ENCODE measurements at regions not wholly inside any gene's neighbourhood (a gene's known extent, or its start where the extent isn't known, plus 50 kb on each side); places are given as distances from the start of the nearest gene placed in this dataset.

DNA sequence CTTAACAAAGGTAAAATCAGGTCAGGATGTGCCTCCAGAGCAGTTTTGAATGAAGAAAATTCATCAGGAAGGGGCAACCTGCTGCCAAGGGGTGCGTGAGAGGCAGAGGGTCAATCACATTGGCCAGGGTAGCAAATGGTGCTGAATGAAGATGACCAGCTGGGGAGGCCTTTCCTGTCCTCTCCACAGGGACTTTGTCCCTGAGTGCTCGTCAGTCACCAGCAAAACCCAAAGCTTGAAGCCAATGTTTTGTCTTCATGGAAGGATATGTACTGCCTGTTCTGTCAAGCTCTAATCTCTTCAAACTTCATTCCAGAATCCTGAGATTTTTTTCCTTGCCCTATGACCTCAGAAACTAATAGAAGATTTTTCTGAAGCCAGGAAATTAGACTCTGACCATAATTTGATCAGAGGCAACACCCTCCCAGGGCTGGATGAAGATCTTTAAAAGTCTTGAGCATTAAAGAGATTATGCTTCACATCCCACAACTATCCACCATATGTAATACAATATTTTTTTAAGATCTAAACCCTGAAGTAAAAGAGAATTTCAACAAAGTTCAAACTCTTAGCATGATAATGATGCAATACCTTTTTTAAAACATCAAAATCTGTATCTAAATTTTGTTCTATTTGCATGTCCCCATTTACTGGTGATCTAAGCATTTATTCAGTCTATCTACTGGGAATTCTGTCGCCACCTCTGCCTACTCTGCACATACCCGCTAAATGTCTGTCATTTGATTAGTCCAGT, 243.0 kb downstream of the SNX13 start:
- DNase-seq (ENCODE audit: extremely low read depth in 1 of 11, low read depth in 9 of 11, low spot score in 4 of 11) = no peak

DNA sequence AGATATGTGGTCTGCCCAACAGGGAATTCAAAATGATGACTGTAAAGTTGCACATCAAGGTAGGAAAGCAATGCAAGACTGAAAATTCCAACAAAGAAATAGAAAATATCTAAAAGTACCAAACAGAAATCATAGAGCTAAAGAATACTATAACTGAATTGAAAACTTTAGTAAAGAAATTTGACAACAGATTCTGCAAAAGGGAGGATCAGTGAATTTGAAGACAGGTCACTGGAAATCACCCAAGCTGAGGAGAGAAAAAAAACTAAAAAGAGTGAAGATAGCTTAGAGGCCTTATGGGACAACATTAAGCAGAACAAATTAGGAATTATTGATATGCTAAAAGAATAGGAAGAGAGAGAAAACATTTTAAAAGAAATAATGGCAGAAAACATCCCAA, 240.6 kb downstream of the SNX13 start:
- DNase-seq (ENCODE audit: extremely low read depth in 1 of 11, low read depth in 9 of 11, low spot score in 4 of 11) = no peak

DNA sequence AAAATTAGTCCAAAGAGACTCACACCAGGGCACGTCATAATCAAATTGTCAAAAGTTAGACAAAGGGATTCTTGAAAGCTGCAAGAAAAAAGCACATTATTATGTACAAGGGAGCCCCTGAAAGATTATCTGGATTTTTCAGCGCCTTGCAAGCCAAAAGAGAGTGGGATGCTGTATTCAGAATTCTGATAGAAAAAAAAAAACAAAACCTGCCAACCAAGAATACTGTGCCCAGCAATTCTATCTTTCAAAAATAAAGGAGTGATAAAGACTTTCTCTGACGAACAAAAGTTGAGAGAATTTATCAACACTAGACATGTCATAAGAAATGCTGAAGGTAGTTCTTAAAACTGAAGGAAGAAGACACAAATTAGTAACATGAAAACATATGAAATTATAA, 240.2 kb downstream of the SNX13 start:
- DNase-seq (ENCODE audit: extremely low read depth in 1 of 11, low read depth in 9 of 11, low spot score in 4 of 11) = no peak

DNA sequence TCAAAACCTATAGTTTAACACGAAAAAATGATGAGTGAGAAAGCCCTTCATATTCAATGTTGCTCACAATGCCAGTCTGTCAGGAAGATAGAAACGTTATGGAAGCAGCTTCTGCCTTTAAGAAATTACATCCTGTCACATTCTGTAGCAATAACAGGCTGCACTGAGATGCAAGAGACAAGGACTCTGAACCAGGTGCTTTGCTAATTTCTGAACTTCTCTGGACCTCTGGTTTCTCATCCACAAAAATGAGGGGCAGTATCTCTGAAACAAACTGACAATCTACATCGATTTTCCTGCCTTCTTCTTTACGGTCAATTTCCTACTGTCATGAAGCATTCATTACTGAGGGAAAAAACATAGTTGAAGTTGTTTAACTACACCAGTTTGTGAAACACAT, 234.0 kb downstream of the SNX13 start:
- DNase-seq (ENCODE audit: extremely low read depth in 1 of 11, low read depth in 9 of 11, low spot score in 4 of 11) = no peak

- DNase-seq (ENCODE audit: extremely low read depth in 1 of 11, low read depth in 9 of 11, low spot score in 4 of 11) = peak; percentile 21 to 61 (median 40)
Observed at GRCh38 chr7:17706734-17707133, 233.6 kb downstream of the SNX13 start.

- no peak for DNase-seq (ENCODE audit: extremely low read depth in 1 of 11, low read depth in 9 of 11, low spot score in 4 of 11)
Observed at GRCh38 chr7:17709127-17709526, 231.2 kb downstream of the SNX13 start.

- no peak for DNase-seq (ENCODE audit: extremely low read depth in 1 of 11, low read depth in 9 of 11, low spot score in 4 of 11)
Observed at GRCh38 chr7:17709599-17709998, 230.7 kb downstream of the SNX13 start.

DNA sequence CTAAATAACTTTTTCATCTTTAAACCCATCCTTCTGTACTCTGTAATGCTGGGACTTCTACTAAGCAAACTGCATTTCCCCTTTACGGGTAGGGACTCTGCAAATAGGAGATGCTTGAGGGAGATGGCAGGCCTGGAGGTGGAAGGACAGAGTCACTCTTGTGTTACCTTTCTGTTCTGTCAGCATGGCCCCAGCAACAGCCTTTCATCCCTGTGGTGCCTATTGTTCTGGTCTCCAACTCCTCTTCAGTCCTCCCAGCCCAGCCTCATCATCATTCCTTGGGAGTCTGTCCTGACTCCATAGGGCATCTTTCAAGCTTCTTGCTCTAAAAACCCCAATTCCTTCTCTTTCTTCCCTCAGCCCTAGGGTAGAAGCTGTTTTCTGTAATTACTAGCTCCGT, 230.0 kb downstream of the SNX13 start:
- DNase-seq (ENCODE audit: extremely low read depth in 1 of 11, low read depth in 9 of 11, low spot score in 4 of 11) = no peak

DNA sequence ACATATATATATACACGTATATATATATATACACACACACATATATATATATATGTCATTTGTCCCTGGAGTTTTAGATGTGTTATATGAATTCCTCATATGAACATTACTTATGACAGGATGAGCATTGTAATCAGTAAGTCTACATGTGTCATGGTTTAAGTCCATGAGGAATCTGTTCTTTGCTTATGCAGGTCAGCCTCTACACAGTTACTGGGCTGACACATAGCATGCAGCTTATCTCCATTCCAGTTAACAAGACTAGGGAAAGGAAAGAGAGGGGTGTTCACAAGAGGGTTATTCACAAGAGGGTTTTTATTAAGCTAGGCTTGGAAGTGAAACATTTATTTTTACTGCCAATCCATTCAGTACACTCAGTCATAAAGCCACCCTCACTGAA, 226.7 kb downstream of the SNX13 start:
- DNase-seq (ENCODE audit: extremely low read depth in 1 of 11, low read depth in 9 of 11, low spot score in 4 of 11) = no peak

DNA sequence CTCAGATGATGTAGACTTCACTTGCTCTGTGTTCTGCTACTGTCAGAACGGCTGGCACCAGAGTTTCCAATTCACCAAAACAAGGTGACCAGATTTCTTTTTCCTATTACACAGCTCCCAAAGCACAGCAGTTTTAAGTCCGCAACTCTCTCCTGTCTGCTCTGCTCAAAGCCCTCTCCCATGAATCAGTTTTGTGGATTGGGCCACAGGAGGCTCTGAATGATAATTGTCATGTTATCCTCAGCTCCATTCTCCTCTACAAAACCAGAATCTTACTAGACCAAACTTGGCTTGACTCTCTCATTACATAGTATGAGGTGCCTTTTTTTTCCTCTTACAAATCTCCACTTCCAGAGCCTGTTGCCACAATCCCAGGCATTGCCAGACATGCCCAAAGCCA, 223.5 kb downstream of the SNX13 start:
- no peak for DNase-seq (ENCODE audit: extremely low read depth in 1 of 11, low read depth in 9 of 11, low spot score in 4 of 11)

- DNase-seq (ENCODE audit: extremely low read depth in 1 of 11, low read depth in 9 of 11, low spot score in 4 of 11) = no peak
Observed at GRCh38 chr7:17719998-17720397, 220.3 kb downstream of the SNX13 start.

GRCh38 chr7:17721736-17722285, 218.5 kb downstream of the SNX13 start:
- no peak for DNase-seq (ENCODE audit: extremely low read depth in 1 of 11, low read depth in 9 of 11, low spot score in 4 of 11)

DNA sequence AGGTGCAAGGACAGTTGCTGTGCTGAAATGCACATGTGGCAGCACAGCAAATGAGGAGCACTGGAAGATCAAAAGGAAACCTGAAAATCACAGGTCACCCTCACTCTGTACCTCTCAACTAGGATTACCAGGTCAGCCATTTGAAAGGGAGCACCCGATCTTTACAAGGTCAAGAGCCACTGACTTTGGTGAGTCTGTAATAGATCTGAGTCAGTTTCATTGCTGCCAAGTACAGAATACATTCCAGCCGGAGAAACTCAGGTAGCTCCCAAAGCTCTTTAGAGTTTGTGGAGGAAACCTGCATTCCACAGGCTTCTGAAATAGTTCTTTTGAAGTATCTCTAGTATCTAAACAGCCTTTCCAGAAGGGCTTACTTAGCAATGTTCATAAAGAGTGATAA, 217.5 kb downstream of the SNX13 start:
- no peak for DNase-seq (ENCODE audit: extremely low read depth in 1 of 11, low read depth in 9 of 11, low spot score in 4 of 11)

- DNase-seq (ENCODE audit: extremely low read depth in 1 of 11, low read depth in 9 of 11, low spot score in 4 of 11) = peak in 4 of 11 donors; percentile 5 to 12 (median 9)
Observed at GRCh38 chr7:17725821-17726220, 214.5 kb downstream of the SNX13 start.

GRCh38 chr7:17732083-17732482, 208.2 kb downstream of the SNX13 start:
- no peak for DNase-seq (ENCODE audit: extremely low read depth in 1 of 11, low read depth in 9 of 11, low spot score in 4 of 11)

Measured in renal cortex interstitium (tissue), 11 donors.